HG02642 (cell line): ENCODE measurements at regions not wholly inside any gene's neighbourhood (a gene's known extent, or its start where the extent isn't known, plus 50 kb on each side); places are given as distances from the start of the nearest gene placed in this dataset.
"Not testable (repeated sequence)": the region's sequence is repeated elsewhere in the genome, so short reads cannot be mapped to it uniquely, and the experiment has no call there.

Experiments
- ATAC-seq: cut with Tn5 transposase; IDR thresholded peaks from one replicate; pipeline ENCODE4 v1.9.1; 2021; ENCODE audit warnings: mild to moderate bottlenecking; ENCODE audit not compliant: unreplicated experiment, poor library complexity

GRCh38 chr2:90325796-90326353 is 1634.4 kb downstream of the RPIA start:
- ATAC-seq, result not testable (repeated sequence)

- not testable (repeated sequence) for ATAC-seq
Observed at GRCh38 chr2:90355546-90355945, 1664.1 kb downstream of the RPIA start.

GRCh38 chr2:90359344-90359743 is 1667.9 kb downstream of the RPIA start:
- ATAC-seq, result not testable (repeated sequence)

GRCh38 chr2:90359887-90360730 is 1668.6 kb downstream of the RPIA start:
- ATAC-seq, result not testable (repeated sequence)

GRCh38 chr2:90360731-90361035 is 1669.2 kb downstream of the RPIA start:
- ATAC-seq, result not testable (repeated sequence)
